MM.1S (cell line): ENCODE measurements at regions not wholly inside any gene's neighbourhood (a gene's known extent, or its start where the extent isn't known, plus 50 kb on each side); places are given as distances from the start of the nearest gene placed in this dataset.

Source experiments
- EZH2 ChIP-seq: fragments of 300-600 bp; sonication (generic); optimal IDR thresholded peaks from 2 replicates; pipeline ENCODE3; 2017; ENCODE audit warnings: low read depth, mild to moderate bottlenecking, antibody characterized with exemption, low read length, mixed read lengths
- EZH2phosphoT487 ChIP-seq: fragments of 300-600 bp; sonication (generic); IDR thresholded peaks from 2 replicates; pipeline ENCODE4 v1.6.1; 2018; ENCODE audit warnings: antibody characterized with exemption, low read length
- TF ChIP-seq, protein P1 (sequence below): fragments of 300-600 bp; sonication (generic); IDR thresholded peaks from 2 replicates; pipeline ENCODE4 v1.5.1; 2016; ENCODE audit warnings: antibody characterized with exemption, low read length, mixed read lengths

DNA sequence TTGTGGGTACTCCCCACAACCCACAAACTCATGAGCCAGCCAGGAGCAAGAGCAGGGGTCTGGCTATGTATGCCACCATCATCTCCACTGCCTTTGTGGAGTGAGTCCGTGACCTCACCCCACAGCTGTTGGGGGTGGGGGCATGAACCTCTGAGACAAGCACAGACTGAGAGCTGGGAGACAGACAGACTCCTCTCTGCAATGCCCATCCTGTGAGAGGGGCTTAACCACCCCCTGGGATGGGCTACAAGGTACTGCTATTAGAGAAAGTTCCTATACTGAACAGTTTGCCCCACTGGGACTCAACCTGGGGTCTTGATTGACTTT is 84.5 kb downstream of the PITPNM2 start:
- TF ChIP-seq EZH2, result no peak
- TF ChIP-seq, protein P1, sequence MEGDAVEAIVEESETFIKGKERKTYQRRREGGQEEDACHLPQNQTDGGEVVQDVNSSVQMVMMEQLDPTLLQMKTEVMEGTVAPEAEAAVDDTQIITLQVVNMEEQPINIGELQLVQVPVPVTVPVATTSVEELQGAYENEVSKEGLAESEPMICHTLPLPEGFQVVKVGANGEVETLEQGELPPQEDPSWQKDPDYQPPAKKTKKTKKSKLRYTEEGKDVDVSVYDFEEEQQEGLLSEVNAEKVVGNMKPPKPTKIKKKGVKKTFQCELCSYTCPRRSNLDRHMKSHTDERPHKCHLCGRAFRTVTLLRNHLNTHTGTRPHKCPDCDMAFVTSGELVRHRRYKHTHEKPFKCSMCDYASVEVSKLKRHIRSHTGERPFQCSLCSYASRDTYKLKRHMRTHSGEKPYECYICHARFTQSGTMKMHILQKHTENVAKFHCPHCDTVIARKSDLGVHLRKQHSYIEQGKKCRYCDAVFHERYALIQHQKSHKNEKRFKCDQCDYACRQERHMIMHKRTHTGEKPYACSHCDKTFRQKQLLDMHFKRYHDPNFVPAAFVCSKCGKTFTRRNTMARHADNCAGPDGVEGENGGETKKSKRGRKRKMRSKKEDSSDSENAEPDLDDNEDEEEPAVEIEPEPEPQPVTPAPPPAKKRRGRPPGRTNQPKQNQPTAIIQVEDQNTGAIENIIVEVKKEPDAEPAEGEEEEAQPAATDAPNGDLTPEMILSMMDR, result no peak
- TF ChIP-seq EZH2phosphoT487, result no peak
